ENCODE measurements at regions not wholly inside any gene's neighbourhood (a gene's known extent, or its start where the extent isn't known, plus 50 kb on each side); places are given as distances from the start of the nearest gene placed in this dataset.

GRCh38 chr6:5871296-5871695, 135.4 kb downstream of the NRN1 start:
- no peak for TF ChIP-seq CTCF (IDR thresholded peaks at IDR 0.05 in 4 of 5, conservative IDR thresholded peaks at IDR 0.05 in 1 of 5)
- TF ChIP-seq POLR2A (IDR thresholded peaks at IDR 0.05) = no peak
